Panc1 (cell line): ENCODE measurements at regions not wholly inside any gene's neighbourhood (a gene's known extent, or its start where the extent isn't known, plus 50 kb on each side); places are given as distances from the start of the nearest gene placed in this dataset.

Experiments
- CTCF ChIP-seq: fragments of 450-650 bp; IDR thresholded peaks from 2 replicates; pipeline ENCODE4 v1.5.1; 2017; ENCODE audit warnings: mild to moderate bottlenecking
- REST ChIP-seq, 2 experiments: IDR thresholded peaks; 2 replicates each; pipeline ENCODE4 v1.6.1; 2011 to 2012; ENCODE audit warnings: low read depth in 2 of 2, control low read depth in 1 of 2, low read length in 1 of 2, mild to moderate bottlenecking in 1 of 2, moderate library complexity in 1 of 2; ENCODE audit not compliant: insufficient read depth in 1 of 2
- TCF7L2 ChIP-seq: IDR thresholded peaks from 2 replicates; pipeline ENCODE4 v1.6.1; 2011; ENCODE audit warnings: mild to moderate bottlenecking, low read depth, low read length, inconsistent platforms

GRCh38 chr2:18940184-18940583 lies 350.8 kb upstream of the NT5C1B start:
- no peak for TF ChIP-seq CTCF
- TF ChIP-seq TCF7L2 = no peak
- no peak for TF ChIP-seq REST (IDR thresholded peaks at IDR 0.05; ENCODE audit: insufficient read depth in 1 of 2, low read depth in 2 of 2, low read length in 1 of 2)
